HEK293T (cell line): ENCODE measurements at regions not wholly inside any gene's neighbourhood (a gene's known extent, or its start where the extent isn't known, plus 50 kb on each side); places are given as distances from the start of the nearest gene placed in this dataset.

ENCODE experiments used
- BHLHE40 ChIP-seq: fragments of 450-650 bp; IDR thresholded peaks from 2 replicates; pipeline ENCODE4 v1.6.1; 2016; ENCODE audit warnings: mild to moderate bottlenecking, moderate library complexity, borderline replicate concordance
- ELF4 ChIP-seq: fragments of 450-650 bp; IDR thresholded peaks from 2 replicates; pipeline ENCODE4 v1.6.1; 2017; ENCODE audit warnings: antibody characterized with exemption
- PKNOX1 ChIP-seq: fragments of 450-650 bp; IDR thresholded peaks from 2 replicates; pipeline ENCODE4 v1.6.1; 2016
- SP1 ChIP-seq: fragments of 450-650 bp; IDR thresholded peaks from 2 replicates; pipeline ENCODE4 v1.6.1; 2017

GRCh38 chr3:35275768-35276167, 363.6 kb upstream of the ARPP21 start:
- TF ChIP-seq ELF4 (no peak), BHLHE40 (no peak), PKNOX1 (no peak), SP1 (no peak)
